Activated T-helper 1 cell treated with anti-CD3 and anti-CD28 coated beads, Interleukin-12 subunit alpha, Interleukin-12 subunit beta, Interleukin-2, Interleukin-4 antibody, amounts not matched to agents 30 ng/mL and 10 ng/mL and 1 ng/mL, durations not matched to agents 14 hours and 24 hours and 36 hours (primary cell): ENCODE measurements at regions not wholly inside any gene's neighbourhood (a gene's known extent, or its start where the extent isn't known, plus 50 kb on each side); places are given as distances from the start of the nearest gene placed in this dataset.
"Not testable (repeated sequence)": the region's sequence is repeated elsewhere in the genome, so short reads cannot be mapped to it uniquely, and the experiment has no call there.

Experiments used
- DNase-seq: peaks from one replicate; pipeline ENCODE4 v3.0.0; 2021; ENCODE audit warnings: low spot score
- H3K27ac Mint-ChIP-seq: one replicate; pipeline ENCODE4 v1.8.0; 2021; ENCODE audit warnings: mild to moderate bottlenecking, mixed read lengths
- H3K27me3 Mint-ChIP-seq: one replicate; pipeline ENCODE4 v1.8.0; 2022; ENCODE audit warnings: mild to moderate bottlenecking, moderate library complexity, mixed read lengths; ENCODE audit not compliant: insufficient read depth
- H3K36me3 Mint-ChIP-seq: one replicate; pipeline ENCODE4 v1.8.0; 2021; ENCODE audit warnings: low read depth, mixed read lengths
- H3K4me1 Mint-ChIP-seq: one replicate; pipeline ENCODE4 v1.8.0; 2021; ENCODE audit warnings: low read depth, mixed read lengths
- H3K4me3 Mint-ChIP-seq: one replicate; pipeline ENCODE4 v1.8.0; 2021; ENCODE audit warnings: mild to moderate bottlenecking, moderate library complexity, mixed read lengths
- H3K9me3 Mint-ChIP-seq: one replicate; pipeline ENCODE4 v1.8.0; 2021; ENCODE audit warnings: mixed read lengths
- intact Hi-C: fragments of 100-400 bp; cut with micrococcal nuclease; formaldehyde crosslinking; loops from one replicate; pipeline ENCODE4 v1.15.1; 2024

- no peaks in the 10 kb centered on the region for H3K27me3 Mint-ChIP-seq
- no peak for DNase-seq
- H3K27ac Mint-ChIP-seq, result no peak overlapping the region
- no peaks in the 10 kb centered on the region for H3K36me3 Mint-ChIP-seq
- no peaks in the 10 kb centered on the region for H3K9me3 Mint-ChIP-seq
- no peak overlapping the region for H3K4me3 Mint-ChIP-seq
- intact Hi-C loops, result no loop called here
- H3K4me1 Mint-ChIP-seq, result no peaks in the 10 kb centered on the region
Observed at GRCh38 chr17:13120864-13121263, 103.0 kb upstream of the ELAC2 start.

DNA sequence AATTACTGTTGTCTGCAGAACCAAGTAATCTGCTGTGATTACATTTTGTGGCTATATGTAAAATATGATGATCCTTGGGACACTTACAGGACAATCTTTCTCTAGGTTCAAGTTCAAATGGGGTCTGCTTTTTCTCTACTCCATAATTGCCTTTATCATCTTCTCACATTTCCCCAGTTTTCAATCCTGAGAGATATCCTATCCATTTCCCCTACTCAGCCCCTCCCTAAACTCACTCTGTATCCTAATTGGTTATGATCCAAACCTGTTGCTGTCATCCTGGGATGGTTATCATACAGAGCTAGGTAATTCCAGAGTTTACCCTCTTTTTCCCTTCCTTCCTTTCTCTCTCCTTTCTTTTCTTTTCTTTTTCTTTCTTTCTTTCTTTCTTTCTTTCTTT, 100.5 kb upstream of the ELAC2 start:
- intact Hi-C loops, result no loop called here
- Mint-ChIP-seq H3K9me3 (no peaks in the 10 kb centered on the region), H3K4me1 (no peaks in the 10 kb centered on the region), H3K36me3 (no peaks in the 10 kb centered on the region), H3K27ac (no peak overlapping the region), H3K27me3 (peaks cover 4% of the 10 kb centered on the region), H3K4me3 (no peak overlapping the region)
- no peak for DNase-seq

DNA sequence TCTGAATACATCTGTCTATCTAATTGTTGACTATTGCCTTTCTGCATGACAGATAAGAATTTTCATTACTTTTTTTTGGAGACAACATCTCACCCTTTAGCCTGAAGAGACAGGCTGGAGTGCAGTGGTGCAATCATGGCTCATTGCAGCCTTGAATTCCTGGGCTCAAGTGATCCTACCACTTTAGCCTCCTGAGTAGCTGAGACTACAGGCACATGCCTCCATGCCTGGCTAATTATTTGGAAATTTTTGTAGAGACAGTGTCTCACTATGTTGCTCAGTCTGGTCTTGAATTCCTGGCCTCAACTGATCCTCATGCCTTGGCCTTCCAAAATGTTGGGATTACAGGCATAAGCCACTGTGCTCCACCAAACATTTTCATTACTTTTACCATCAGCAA, 99.8 kb upstream of the ELAC2 start:
- no peak overlapping the region for H3K27ac Mint-ChIP-seq
- peaks cover 4% of the 10 kb centered on the region for H3K27me3 Mint-ChIP-seq
- intact Hi-C loops, result no loop called here
- H3K9me3 Mint-ChIP-seq, result no peaks in the 10 kb centered on the region
- no peak for DNase-seq
- no peaks in the 10 kb centered on the region for H3K4me1 Mint-ChIP-seq
- no peak overlapping the region for H3K4me3 Mint-ChIP-seq
- H3K36me3 Mint-ChIP-seq, result no peaks in the 10 kb centered on the region

DNA sequence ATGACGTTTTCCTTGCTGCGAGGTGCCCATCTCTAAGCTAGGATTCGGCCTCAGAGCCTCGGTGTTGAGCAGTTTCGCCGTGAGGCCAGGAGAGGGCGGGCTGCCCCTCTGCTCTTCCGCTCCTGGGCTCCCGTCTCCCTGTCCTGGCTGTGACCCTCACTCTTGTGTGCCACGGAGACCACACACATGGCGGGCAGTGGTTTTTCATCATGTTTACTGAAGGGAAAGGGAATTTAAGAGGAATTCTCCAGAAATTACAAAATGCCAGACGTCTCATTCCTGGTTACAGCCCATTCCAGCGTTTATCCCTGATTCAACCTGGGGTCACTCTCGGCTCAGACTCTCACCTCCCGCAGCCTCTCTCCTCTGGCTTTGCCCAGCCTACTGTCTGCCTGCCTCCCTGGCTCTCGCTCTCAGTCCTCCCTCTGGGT, 96.8 kb upstream of the ELAC2 start:
- H3K36me3 Mint-ChIP-seq, result no peaks in the 10 kb centered on the region
- H3K27me3 Mint-ChIP-seq, result peaks cover 4% of the 10 kb centered on the region
- H3K9me3 Mint-ChIP-seq, result no peaks in the 10 kb centered on the region
- no peak overlapping the region for H3K27ac Mint-ChIP-seq
- no peaks in the 10 kb centered on the region for H3K4me1 Mint-ChIP-seq
- intact Hi-C loops, result no loop called here
- H3K4me3 Mint-ChIP-seq, result no peak overlapping the region
- no peak for DNase-seq

DNA sequence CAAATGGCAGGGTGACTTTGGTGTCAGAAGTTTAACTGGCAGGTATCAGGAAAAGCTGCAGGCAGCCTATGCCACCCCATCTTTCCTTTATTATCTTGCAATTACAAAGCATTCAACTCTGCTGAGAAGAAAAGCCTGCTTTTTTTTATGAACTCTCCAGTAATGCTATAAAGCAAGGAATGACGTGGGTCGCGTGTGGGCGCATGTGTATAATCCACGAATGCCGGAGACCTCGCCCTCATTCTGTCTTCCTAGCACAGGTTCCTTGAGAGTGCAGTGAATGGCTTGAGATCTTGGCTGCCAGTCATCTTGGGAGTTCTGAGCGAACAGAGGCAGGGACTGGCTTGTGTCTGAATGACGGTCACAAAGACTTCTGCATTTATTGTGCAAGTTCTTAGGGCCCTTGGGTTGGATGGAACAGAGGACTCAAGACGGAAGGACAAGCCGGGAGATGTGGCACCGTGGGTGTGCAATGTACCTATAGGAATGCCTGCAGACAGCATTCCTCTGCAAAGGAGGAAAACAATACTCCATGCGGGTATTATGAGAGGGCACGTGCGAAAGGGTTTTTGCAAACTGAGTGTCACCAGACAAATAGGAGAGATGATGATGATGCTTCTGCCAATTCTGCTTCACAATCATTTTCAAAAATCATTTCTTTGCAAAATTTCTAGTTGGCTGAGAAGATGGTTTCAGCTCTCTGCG, 96.1 kb upstream of the ELAC2 start:
- DNase-seq, result no peak
- no peak overlapping the region for H3K4me3 Mint-ChIP-seq
- peaks cover 4% of the 10 kb centered on the region for H3K27me3 Mint-ChIP-seq
- intact Hi-C loops, result no loop called here
- H3K27ac Mint-ChIP-seq, result no peak overlapping the region
- no peaks in the 10 kb centered on the region for H3K4me1 Mint-ChIP-seq
- H3K36me3 Mint-ChIP-seq, result no peaks in the 10 kb centered on the region
- H3K9me3 Mint-ChIP-seq, result no peaks in the 10 kb centered on the region

DNA sequence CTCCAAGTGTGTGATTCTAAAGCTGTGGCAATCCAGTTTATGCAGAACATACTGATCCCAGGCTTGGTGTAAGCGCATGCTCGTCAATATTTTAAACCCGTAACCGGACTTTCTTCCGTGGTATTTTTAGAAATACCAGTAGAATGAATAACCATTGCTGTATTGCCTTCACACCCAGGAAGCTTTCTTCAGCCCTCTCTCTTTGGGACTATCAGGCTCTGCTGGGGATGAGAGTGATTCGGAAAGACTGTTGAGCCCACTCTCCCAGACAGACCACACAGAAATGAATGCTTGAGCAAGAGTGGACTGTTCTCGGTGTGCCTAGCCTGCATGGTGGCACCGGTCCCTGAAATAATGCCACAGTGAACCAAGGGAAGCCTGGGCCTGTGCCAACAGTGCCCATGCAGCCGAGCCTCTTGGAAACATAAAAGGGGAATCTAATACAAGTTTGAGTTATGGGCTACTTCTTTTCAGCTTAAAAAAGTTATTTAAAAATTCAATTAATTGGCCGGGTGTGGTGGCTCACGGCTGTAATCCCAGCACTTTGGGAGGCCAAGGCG, 89.9 kb upstream of the ELAC2 start:
- H3K9me3 Mint-ChIP-seq, result peaks cover under 1% of the 10 kb centered on the region
- no peak overlapping the region for H3K4me3 Mint-ChIP-seq
- H3K36me3 Mint-ChIP-seq, result no peaks in the 10 kb centered on the region
- no peaks in the 10 kb centered on the region for H3K4me1 Mint-ChIP-seq
- H3K27ac Mint-ChIP-seq, result no peak overlapping the region
- intact Hi-C loops, result no loop called here
- H3K27me3 Mint-ChIP-seq, result no peaks in the 10 kb centered on the region
- no peak for DNase-seq

- Mint-ChIP-seq H3K27ac (no peak overlapping the region), H3K27me3 (no peaks in the 10 kb centered on the region), H3K9me3 (peaks cover 9% of the 10 kb centered on the region), H3K36me3 (no peaks in the 10 kb centered on the region), H3K4me3 (no peak overlapping the region), H3K4me1 (no peaks in the 10 kb centered on the region)
- intact Hi-C loops, result no loop called here
- no peak for DNase-seq
Observed at GRCh38 chr17:13106171-13106570, 88.3 kb upstream of the ELAC2 start.

DNA sequence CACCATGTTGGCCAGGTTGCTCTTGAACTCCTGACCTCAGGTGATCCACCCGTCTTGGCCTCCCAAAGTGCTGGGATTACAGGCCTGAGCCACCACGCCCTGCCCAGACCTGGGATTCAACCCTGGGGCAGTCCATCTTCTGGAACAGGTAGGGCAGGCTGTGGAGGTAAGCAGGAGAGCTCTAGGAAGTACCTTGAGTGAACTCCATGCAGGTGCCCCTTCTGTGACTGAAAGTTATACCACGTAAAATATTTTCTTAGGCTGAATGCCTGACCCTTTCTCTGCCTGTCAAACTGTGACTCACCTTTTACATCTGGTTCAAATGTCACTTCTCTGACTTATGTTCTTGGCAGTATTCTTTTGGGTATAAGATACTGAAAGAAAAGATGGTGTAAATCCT, 86.7 kb upstream of the ELAC2 start:
- H3K4me1 Mint-ChIP-seq, result no peaks in the 10 kb centered on the region
- no peaks in the 10 kb centered on the region for H3K27me3 Mint-ChIP-seq
- H3K36me3 Mint-ChIP-seq, result no peaks in the 10 kb centered on the region
- DNase-seq, result no peak
- intact Hi-C loops, result no loop called here
- H3K9me3 Mint-ChIP-seq, result peaks cover 9% of the 10 kb centered on the region
- H3K27ac Mint-ChIP-seq, result no peak overlapping the region
- H3K4me3 Mint-ChIP-seq, result no peak overlapping the region

GRCh38 chr17:13102477-13102876, 84.7 kb upstream of the ELAC2 start:
- peaks cover 9% of the 10 kb centered on the region for H3K9me3 Mint-ChIP-seq
- no peaks in the 10 kb centered on the region for H3K36me3 Mint-ChIP-seq
- H3K27me3 Mint-ChIP-seq, result no peaks in the 10 kb centered on the region
- no peak for DNase-seq
- intact Hi-C loops, result no loop called here
- no peak overlapping the region for H3K27ac Mint-ChIP-seq
- H3K4me1 Mint-ChIP-seq, result no peaks in the 10 kb centered on the region
- no peak overlapping the region for H3K4me3 Mint-ChIP-seq

GRCh38 chr17:13099926-13100325, 82.1 kb upstream of the ELAC2 start:
- Mint-ChIP-seq H3K9me3 (peaks cover 9% of the 10 kb centered on the region), H3K27me3 (no peaks in the 10 kb centered on the region), H3K4me1 (no peaks in the 10 kb centered on the region), H3K27ac (no peak overlapping the region), H3K4me3 (no peak overlapping the region), H3K36me3 (no peaks in the 10 kb centered on the region)
- intact Hi-C loops, result no loop called here
- no peak for DNase-seq

DNA sequence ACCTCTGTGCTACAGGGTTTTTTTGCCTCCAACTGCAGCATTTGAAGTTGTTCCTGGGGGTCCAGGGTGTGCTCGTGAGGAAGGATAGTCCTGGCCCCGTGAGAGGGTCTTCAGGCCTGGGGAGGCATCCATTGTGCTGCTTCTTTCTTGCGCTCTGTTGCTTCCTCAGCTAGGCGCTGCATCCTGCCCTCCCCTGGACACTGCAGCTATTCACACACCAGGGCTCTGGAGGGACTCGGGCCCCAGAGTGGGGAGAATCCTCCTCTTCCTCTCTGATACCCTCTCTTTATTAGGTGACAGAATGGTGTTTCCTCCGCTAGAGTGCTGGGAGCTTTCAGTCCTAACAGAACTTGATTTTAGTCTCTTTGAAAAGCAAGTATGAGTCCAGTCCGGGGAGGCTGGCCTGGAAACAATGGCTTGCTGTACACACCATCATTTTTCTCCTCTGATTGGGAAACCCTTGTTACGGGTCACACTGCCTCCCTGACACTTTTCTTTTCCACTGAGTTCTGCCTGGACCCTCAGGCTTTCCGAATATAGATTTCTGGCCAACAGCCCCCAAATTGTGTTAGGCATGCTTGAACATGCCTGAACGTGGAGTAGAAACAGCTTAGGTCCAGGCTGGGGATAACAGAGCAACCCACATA, 81.4 kb upstream of the ELAC2 start:
- Mint-ChIP-seq H3K9me3 (peaks cover 9% of the 10 kb centered on the region), H3K36me3 (no peaks in the 10 kb centered on the region), H3K27me3 (no peaks in the 10 kb centered on the region), H3K4me3 (no peak overlapping the region), H3K4me1 (no peaks in the 10 kb centered on the region), H3K27ac (no peak overlapping the region)
- intact Hi-C loops, result no loop called here
- DNase-seq, result no peak

DNA sequence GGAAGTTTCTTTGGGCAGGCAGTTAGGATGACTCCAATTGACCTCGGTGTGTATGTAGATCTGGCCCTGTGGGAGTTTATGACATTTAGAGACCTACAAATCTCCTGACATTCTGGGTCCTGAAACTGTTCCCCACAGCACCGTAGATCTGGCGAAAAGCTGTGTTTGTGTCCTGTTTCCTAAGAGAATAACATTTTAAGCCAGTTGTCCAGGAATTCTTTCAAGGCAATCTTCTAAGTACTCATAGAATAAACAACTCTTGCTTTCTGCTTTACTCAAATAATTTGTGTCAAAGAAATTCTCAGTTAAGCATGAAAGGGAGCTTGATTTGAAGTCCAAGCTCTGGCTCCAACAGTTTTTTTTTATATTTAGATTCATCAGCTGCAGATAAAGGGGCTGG, 78.5 kb upstream of the ELAC2 start:
- no peaks in the 10 kb centered on the region for H3K4me1 Mint-ChIP-seq

GRCh38 chr17:13092010-13092409, 74.2 kb upstream of the ELAC2 start:
- H3K27me3 Mint-ChIP-seq, intact Hi-C loops, H3K4me1 Mint-ChIP-seq, H3K36me3 Mint-ChIP-seq, DNase-seq, H3K27ac Mint-ChIP-seq, H3K9me3 Mint-ChIP-seq, H3K4me3 Mint-ChIP-seq: not testable (repeated sequence)

More for the DNA sequence above, 78.5 kb upstream of the ELAC2 start:
- H3K9me3 Mint-ChIP-seq, result no peaks in the 10 kb centered on the region
- H3K27me3 Mint-ChIP-seq, result no peaks in the 10 kb centered on the region
- no peaks in the 10 kb centered on the region for H3K36me3 Mint-ChIP-seq
- no peak overlapping the region for H3K27ac Mint-ChIP-seq
- H3K4me3 Mint-ChIP-seq, result no peak overlapping the region
- no peak for DNase-seq
- intact Hi-C loops, result no loop called here
